GM11168 (cell line): ENCODE measurements at regions not wholly inside any gene's neighbourhood (a gene's known extent, or its start where the extent isn't known, plus 50 kb on each side); places are given as distances from the start of the nearest gene placed in this dataset.
"Not testable (repeated sequence)": the region's sequence is repeated elsewhere in the genome, so short reads cannot be mapped to it uniquely, and the experiment has no call there.

Source experiments
- in situ Hi-C: fragments of 300-500 bp; cut with MboI; formaldehyde crosslinking; loops from one replicate; pipeline ENCODE4 v1.12.0; 2022; ENCODE audit warnings: low sequenced_read_pairs; ENCODE audit not compliant: unreplicated experiment

DNA sequence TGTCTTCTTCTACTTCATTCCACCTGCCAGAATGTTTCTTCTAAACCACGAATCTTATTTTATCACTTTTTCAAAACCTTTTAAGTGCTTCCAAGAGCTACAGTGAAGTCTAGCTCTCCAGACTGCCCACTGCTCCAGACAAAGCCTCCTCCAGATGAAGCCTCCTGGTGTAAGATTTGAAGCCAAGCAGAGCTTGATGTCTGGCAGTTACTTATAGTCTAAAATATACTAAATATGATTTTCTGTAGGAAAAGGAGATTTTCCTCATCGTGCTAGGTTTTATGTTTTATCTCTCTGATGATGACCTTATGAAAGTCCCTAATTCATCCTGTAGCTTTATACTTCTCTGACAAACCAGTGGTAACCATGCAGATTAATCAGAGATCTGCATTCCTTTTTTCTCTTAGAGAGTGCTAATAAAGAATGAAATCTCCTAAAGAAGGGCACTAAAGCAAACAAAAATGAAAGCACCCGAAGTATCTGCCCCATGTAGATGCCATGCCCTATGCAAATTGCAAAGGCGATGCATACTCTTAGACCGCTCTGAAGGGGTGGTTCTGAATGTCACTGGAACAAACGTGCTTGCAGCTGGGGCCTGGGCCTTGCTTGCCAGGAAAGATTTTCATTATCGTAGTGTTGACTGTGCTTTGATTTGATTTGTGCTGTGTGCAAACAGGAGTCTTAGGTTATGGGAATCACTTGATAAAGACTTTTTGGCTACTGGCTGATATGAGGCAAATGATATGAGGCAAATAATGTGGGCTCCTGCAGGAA is 314.2 kb downstream of the PID1 start:
- in situ Hi-C loops = no loop called here

GRCh38 chr2:228949831-228950230 is 321.3 kb downstream of the PID1 start:
- in situ Hi-C loops = no loop called here

- in situ Hi-C loops = no loop called here
Observed at GRCh38 chr2:228945710-228946109, 325.4 kb downstream of the PID1 start.

- in situ Hi-C loops = no loop called here
Observed at GRCh38 chr2:228942856-228943255, 328.2 kb downstream of the PID1 start.

DNA sequence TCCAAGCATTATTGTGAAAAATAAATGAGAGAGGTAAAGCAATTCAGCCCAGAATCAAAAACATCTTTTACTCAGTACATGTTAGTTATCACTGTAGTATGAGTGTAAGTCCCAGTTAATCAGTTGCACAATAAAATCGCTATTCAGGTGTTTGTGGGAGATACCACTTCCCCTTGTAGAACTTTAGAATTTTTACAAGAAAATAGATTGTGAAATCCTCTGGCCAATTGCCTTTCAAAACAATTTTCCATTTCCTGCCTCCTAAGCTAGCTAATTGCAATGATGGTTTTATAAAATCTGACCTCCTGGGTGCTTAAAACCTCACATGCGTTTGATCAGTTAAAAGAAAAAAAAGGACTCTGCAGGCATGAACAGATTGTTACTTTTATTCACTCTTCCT is 332.5 kb downstream of the PID1 start:
- in situ Hi-C loops = no loop called here

- in situ Hi-C loops = no loop called here
Observed at GRCh38 chr2:228927028-228928010, 343.8 kb downstream of the PID1 start.

DNA sequence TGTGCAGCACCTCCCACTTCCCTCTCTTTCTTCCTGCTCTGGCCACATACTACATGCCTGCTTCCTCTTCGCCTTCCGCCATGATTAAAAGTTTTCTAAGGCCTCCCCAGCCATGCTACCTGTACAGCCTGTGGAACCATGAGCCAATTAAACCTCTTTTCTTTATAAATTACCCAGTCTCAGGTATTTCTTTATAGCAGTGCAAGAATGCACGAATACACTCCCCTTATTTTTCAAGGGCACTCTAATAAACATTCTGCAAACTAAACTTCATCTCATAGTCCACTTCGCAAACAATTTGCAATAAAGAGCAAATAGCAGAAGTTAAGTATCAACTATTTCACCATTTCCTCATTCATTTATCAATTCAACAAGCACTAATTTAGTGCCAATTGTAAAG is 351.3 kb downstream of the PID1 start:
- in situ Hi-C loops = no loop called here

GRCh38 chr2:228917220-228917619 is 353.9 kb downstream of the PID1 start:
- in situ Hi-C loops = no loop called here

DNA sequence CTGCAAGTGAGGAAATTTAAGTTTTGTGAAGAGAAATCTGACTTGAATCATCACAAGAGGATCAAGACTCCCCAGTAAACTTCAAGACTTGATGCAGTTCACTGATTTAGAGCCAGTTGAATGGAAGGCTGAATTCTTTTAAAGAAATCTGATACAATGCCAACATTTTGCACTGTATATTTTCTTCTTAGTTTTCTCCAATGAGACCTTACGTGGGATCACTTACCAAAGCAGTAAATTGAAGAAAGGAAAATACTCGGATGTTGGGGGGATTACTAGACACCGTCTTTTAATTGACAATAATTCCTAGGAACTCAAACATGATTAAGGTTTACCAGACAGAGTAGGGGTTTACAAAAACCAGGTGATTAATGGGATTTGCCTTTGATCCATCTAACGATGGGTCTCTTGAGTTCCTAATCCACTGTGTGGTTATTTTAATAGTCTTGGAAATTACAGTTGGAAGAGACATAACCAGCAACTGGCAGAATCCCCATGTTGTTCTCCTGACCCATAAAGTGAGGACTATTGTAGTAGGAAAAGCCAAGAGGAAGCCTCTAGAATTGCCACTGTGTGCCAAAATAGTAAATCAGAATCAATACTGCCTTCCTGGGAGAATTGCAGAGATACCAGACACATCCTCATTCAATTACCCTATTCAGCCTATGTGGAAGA is 354.5 kb downstream of the PID1 start:
- in situ Hi-C loops = no loop called here

GRCh38 chr2:228913176-228913575 is 357.9 kb downstream of the PID1 start:
- in situ Hi-C loops = no loop called here

GRCh38 chr2:228910872-228911271 is 360.2 kb downstream of the PID1 start:
- in situ Hi-C loops = not testable (repeated sequence)

DNA sequence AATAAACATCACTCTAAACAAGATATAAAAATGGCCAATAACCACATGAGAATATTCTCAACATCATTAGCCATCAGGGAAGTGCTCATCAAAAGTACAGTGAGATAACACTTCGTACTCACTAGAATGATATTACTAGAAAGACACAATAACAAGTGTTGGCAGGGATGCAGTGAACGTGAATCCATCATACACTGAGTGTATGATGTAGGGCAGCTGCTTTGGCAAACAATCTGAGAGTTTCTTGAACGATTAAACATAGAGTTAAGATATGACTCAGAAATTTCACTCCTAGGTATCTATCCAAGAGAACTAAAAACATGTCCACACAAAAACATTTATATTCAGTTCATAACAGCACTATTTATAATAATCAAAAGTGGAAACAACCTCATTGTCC is 368.9 kb downstream of the PID1 start:
- in situ Hi-C loops = no loop called here

DNA sequence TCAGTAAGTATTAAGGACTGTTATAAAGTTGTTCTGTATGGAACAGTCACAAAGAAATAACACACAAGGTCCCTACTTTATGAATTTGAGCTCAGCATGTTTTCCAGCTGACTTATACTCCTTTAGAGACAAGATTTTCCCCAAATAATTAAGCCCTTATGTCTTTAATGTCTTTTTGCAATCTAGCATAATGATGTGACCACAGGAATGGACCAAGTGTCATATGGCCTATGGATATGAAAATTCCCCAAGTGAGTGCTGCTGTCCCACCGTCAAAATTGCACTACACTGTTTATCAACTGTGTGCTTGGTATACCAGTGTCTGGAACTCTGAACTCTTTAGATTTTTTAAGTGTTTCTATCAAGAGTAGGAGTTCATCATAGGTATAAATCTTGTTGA is 369.6 kb downstream of the PID1 start:
- in situ Hi-C loops = no loop called here

GRCh38 chr2:228878138-228878537 is 392.9 kb downstream of the PID1 start:
- in situ Hi-C loops = no loop called here

DNA sequence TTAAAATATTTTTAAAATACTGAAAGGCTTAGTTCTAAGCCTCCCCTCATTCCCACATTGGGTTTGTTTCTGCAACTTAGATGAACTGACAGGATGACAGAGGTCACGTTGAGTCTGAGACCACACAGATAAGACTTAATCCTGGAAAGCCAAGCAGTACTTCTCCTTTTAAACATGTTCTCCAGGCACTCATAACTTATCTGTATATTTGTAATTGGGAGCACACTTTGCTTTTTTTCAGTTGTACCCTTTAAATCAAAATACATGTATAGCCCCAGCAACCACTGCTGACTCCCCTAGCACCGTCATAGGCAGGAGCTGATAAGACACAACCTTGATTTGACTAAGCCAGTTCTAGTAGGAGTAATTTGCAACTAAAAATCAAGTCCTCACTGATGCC is 394.8 kb downstream of the PID1 start:
- in situ Hi-C loops = no loop called here

DNA sequence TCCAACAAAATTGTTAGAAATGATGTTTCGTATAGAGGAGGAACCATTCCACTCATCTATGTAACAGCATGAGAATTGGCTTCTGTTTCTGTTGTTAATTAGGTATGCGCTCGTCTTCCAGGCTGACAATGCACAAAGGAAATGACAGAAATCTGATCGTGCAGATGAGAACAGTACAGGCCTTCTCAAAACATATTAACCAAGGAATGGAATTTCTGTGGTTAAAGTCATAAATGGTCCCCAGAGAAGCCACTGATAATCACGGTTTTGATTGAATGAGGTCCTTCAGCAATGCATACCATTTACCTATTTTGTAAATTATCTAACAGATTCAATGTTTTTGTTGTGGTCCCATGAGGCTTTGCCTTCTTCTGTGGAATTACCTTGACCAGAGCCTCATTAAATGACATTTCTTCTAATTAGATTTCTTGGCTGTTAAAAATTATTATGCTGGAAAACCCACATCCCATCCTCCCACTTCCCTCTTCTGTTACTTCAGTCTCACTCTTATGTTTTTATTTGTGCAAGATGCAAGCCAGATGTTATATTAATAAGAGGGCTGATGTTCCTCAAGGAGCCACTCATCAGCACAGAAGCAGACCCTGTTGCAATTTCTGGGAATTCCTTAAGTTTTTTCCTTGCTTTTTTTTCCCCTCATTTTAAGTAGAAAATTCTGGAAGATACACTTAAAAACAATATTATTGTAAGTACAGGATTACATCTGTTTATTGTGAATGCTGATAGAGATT is 395.8 kb downstream of the PID1 start:
- in situ Hi-C loops = no loop called here

DNA sequence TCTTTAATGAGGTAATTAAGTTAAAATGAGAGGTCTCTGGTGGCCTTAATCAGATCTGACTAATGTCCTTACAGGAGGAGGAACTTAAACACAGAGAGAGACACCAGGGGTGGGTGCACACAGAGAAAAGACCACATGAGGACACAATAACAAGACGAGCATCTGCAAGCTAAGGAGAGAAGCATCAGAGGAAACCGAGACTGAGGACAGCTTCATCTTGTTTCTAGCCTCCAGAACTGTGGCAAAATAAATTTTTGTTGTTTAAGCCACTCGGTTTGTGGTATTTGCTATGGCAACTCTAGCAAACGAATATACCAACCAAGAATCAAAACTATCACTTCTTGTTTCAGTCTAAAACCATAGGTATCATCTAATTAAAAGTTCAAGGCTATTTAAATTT is 400.1 kb downstream of the PID1 start:
- in situ Hi-C loops = no loop called here

GRCh38 chr2:228869636-228870264 is 401.3 kb downstream of the PID1 start:
- in situ Hi-C loops = no loop called here

DNA sequence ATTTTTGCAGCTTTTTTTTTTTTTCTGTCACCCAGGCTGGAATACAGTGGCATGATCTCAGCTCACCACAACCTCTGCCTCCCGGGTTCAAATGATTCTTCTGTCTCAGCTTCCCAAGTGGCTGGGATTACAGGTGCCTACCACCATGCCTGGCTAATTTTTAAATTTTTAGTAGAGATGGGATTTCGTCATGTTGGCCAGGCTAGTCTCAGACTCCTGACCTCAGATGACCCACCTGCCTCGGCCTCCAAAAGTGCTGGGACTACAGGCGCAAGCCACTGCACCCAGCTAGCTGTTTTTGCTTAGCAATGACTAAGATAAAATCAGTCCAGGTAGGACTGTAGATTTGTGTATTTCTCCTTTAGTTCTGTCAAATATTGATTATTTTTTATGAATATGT is 403.7 kb downstream of the PID1 start:
- in situ Hi-C loops = no loop called here

DNA sequence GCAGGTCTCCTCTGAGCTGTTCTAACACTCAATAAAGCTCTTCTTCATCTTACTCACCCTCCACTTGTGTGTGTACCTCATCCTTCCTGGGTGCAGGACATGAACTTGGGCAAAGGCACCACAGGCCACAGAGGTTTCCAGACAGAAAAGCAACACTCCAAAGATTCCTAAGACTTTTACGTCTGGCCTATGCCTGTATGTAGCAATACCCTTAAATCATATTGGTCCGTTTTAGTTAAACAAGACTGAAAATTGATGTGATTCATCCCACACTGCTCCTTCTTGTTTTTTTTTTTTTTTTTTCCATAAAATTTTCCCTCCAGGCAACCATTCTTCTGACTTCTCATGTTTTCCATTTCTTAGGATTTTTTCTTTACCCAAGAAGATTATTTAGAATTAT is 404.3 kb downstream of the PID1 start:
- in situ Hi-C loops = no loop called here
